GM12878 (cell line): ENCODE measurements at regions not wholly inside any gene's neighbourhood (a gene's known extent, or its start where the extent isn't known, plus 50 kb on each side); places are given as distances from the start of the nearest gene placed in this dataset.

Source experiments
- ATAC-seq: fragments of 200-7000 bp; cut with Tn5 transposase; 3 replicates; pipeline ENCODE4 v1.9.1; 2020; ENCODE audit warnings: mild to moderate bottlenecking, moderate library complexity
- BruUV-seq: library from RNA; stranded (reverse); fragments of 400-500 nt; replicated peaks from 2 replicates; lab custom pipeline; 2021; lab: Mats Ljungman, UMichigan
- CTCF ChIA-PET: fragments of 300-600 bp; sonication (Branson Sonifier 250); formaldehyde crosslinking; extraction: SDS; loops from one replicate; lab custom pipeline; 2021; ENCODE audit warnings: inconsistent platforms; lab: Yijun Ruan, JAX
- POLR2A ChIA-PET: fragments of 350-600 bp; formaldehyde crosslinking; extraction: SDS; loops from one replicate; lab custom pipeline; 2021; ENCODE audit warnings: inconsistent platforms; lab: Charles Lee
- RAD21 ChIA-PET: fragments of 300-600 bp; sonication (Branson Sonifier 250); formaldehyde crosslinking; loops from one replicate; lab custom pipeline; 2023; ENCODE audit warnings: antibody characterized with exemption; ENCODE audit not compliant: unreplicated experiment; lab: Charles Lee
- SMC1A ChIA-PET: fragments of 300-600 bp; sonication (Branson Sonifier 250); formaldehyde crosslinking; loops from one replicate; lab custom pipeline; 2023; ENCODE audit not compliant: unreplicated experiment, uncharacterized antibody; lab: Charles Lee
- DNase-seq: peaks from one replicate; pipeline ENCODE4 v3.0.0-alpha.2; 2011; ENCODE audit warnings: low read depth, low spot score
- FAIRE-seq: peaks from 3 replicates; lab custom pipeline; 2011; peaks lifted over from hg19 to GRCh38; lab: Jason Lieb, UNC
- H2AFZ ChIP-seq: 2 replicates; pipeline ENCODE4 v1.6.0; 2011; ENCODE audit warnings: low read depth, low read length, control low read depth; ENCODE audit not compliant: control insufficient read depth
- H3K27ac ChIP-seq: 2 replicates; pipeline ENCODE4 v1.5.1; 2011; ENCODE audit warnings: control low read depth; ENCODE audit not compliant: control insufficient read depth, insufficient read depth
- H3K27me3 ChIP-seq, 2 experiments: replicated peaks in 1 of 2; 2 replicates each; pipeline versions ENCODE4 v1.6.0 to v1.6.1; 2011; ENCODE audit warnings: low read length in 1 of 2; ENCODE audit not compliant: control insufficient read depth in 2 of 2, insufficient read depth in 2 of 2
- H3K36me3 ChIP-seq, 2 experiments: 2 replicates each; pipeline ENCODE4 v1.5.1; 2011; ENCODE audit warnings: low read length in 1 of 2; ENCODE audit not compliant: control insufficient read depth in 2 of 2, insufficient read depth in 2 of 2
- H3K4me1 ChIP-seq: 2 replicates; pipeline ENCODE4 v1.6.1; 2011; ENCODE audit warnings: mild to moderate bottlenecking, low read length, moderate library complexity, mixed read lengths; ENCODE audit not compliant: control insufficient read depth, insufficient read depth
- H3K4me2 ChIP-seq: 2 replicates; pipeline ENCODE4 v1.6.0; 2011; ENCODE audit warnings: control low read depth; ENCODE audit not compliant: control insufficient read depth, insufficient read depth
- H3K4me3 ChIP-seq: fragments of 200-600 bp; sonication (generic); 2 replicates; pipeline ENCODE4 v1.5.1; 2016
- H3K79me2 ChIP-seq: 2 replicates; pipeline ENCODE4 v1.6.0; 2011; ENCODE audit warnings: low read length; ENCODE audit not compliant: control insufficient read depth, insufficient read depth
- H3K9ac ChIP-seq: 2 replicates; pipeline ENCODE4 v1.8.0; 2011; ENCODE audit warnings: low read length, control low read depth, mixed read lengths; ENCODE audit not compliant: control insufficient read depth, insufficient read depth
- H3K9me3 ChIP-seq: replicated peaks from 3 replicates; pipeline ENCODE4 v1.5.1; 2011; ENCODE audit warnings: mild to moderate bottlenecking, low read length; ENCODE audit not compliant: control insufficient read depth, insufficient read depth
- H4K20me1 ChIP-seq: 2 replicates; pipeline ENCODE4 v1.6.0; 2011; ENCODE audit not compliant: control insufficient read depth, insufficient read depth
- ETV6 ChIP-seq, 2 experiments: fragments of 450-650 bp in 1 of 2; IDR thresholded peaks in 1 of 2; conservative IDR thresholded peaks in 1 of 2; 2 replicates each; pipeline ENCODE4 v1.6.1; 2014; ENCODE audit warnings: antibody characterized with exemption in 1 of 2, borderline replicate concordance in 1 of 2, low read depth in 1 of 2, mild to moderate bottlenecking in 1 of 2, moderate library complexity in 1 of 2
- FOXM1 ChIP-seq: IDR thresholded peaks from 2 replicates; pipeline ENCODE4 v1.6.1; 2012; ENCODE audit warnings: low read depth, mild to moderate bottlenecking, inconsistent platforms, low read length, moderate library complexity
- HCFC1 ChIP-seq: fragments of 150-350 bp; IDR thresholded peaks from 2 replicates; pipeline ENCODE4 v1.6.1; 2014; ENCODE audit warnings: low read length
- LARP7 ChIP-seq: fragments of 450-650 bp; IDR thresholded peaks from 2 replicates; pipeline ENCODE4 v1.6.1; 2017; ENCODE audit warnings: mild to moderate bottlenecking
- MEF2A ChIP-seq: IDR thresholded peaks from 2 replicates; pipeline ENCODE4 v1.6.1; 2011; ENCODE audit warnings: low read depth, mild to moderate bottlenecking, low read length, moderate library complexity; ENCODE audit not compliant: insufficient read depth
- NR2C1 ChIP-seq: fragments of 450-650 bp; IDR thresholded peaks from 2 replicates; pipeline ENCODE4 v1.6.1; 2017; ENCODE audit warnings: antibody characterized with exemption, mild to moderate bottlenecking, moderate library complexity
- POU2F2 ChIP-seq: IDR thresholded peaks from 3 replicates; pipeline ENCODE4 v1.6.1; 2011; ENCODE audit warnings: low read depth, mild to moderate bottlenecking, low read length, borderline replicate concordance
- RAD51 ChIP-seq: fragments of 450-650 bp; IDR thresholded peaks from 2 replicates; pipeline ENCODE4 v1.6.1; 2016; ENCODE audit warnings: moderate library complexity, mild to moderate bottlenecking, inconsistent platforms
- SIX5 ChIP-seq: IDR thresholded peaks from 2 replicates; pipeline ENCODE4 v1.6.1; 2011; ENCODE audit warnings: mild to moderate bottlenecking, low read depth, low read length, moderate library complexity; ENCODE audit not compliant: severe bottlenecking
- SREBF2 ChIP-seq: IDR thresholded peaks from 2 replicates; pipeline ENCODE4 v1.6.1; 2012; ENCODE audit warnings: mild to moderate bottlenecking, low read length
- TCF7 ChIP-seq: IDR thresholded peaks from 2 replicates; pipeline ENCODE4 v1.6.1; 2014; ENCODE audit warnings: antibody characterized with exemption, borderline replicate concordance
- ZNF207 ChIP-seq: fragments of 450-650 bp; IDR thresholded peaks from 2 replicates; pipeline ENCODE4 v1.6.1; 2014; ENCODE audit warnings: antibody characterized with exemption, mild to moderate bottlenecking, borderline replicate concordance
- WGBS: methylation state at CpG from one replicate; pipeline ENCODE4 v1.1.6; 2016; ENCODE audit warnings: low lambda C conversion rate; ENCODE audit not compliant: insufficient replicate concordance, insufficient coverage; ENCODE audit errors: missing lambda C conversion rate; 5-methylcytosine and 5-hydroxymethylcytosine counted together
- in situ Hi-C: fragments of 300-500 bp; cut with MboI; formaldehyde crosslinking; loops from 9 replicates; pipeline ENCODE4 v1.14.3; 2018; ENCODE audit warnings: mixed read lengths
- intact Hi-C: fragments of 100-400 bp; cut with micrococcal nuclease; formaldehyde crosslinking; loops from one replicate; pipeline ENCODE4 v1.14.2; 2022; ENCODE audit not compliant: unreplicated experiment
- TF ChIP-seq, protein P1 (sequence below): IDR thresholded peaks from 2 replicates; pipeline ENCODE4 v1.6.1; 2011; ENCODE audit warnings: borderline replicate concordance, low read depth, mild to moderate bottlenecking, moderate library complexity, mixed read lengths, low read length; ENCODE audit not compliant: insufficient read depth; ENCODE audit errors: extremely low read length

GRCh38 chr9:135178498-135178897, 91.0 kb downstream of the OLFM1 start:
- Histone ChIP-seq H3K27me3 (no peaks in the 10 kb centered on the region; a peak in 2 of 4 replicates), H3K9me3 (no peaks in the 10 kb centered on the region), H3K4me3 (no peak overlapping the region), H3K79me2 (no peaks in the 10 kb centered on the region), H2AFZ (no peak overlapping the region), H4K20me1 (no peaks in the 10 kb centered on the region), H3K27ac (no peak overlapping the region), H3K9ac (no peak overlapping the region), H3K4me1 (no peaks in the 10 kb centered on the region), H3K36me3 (no peaks in the 10 kb centered on the region), H3K4me2 (no peak overlapping the region)
- SMC1A ChIA-PET = no interaction called here
- TF ChIP-seq ZNF207 (no peak), SIX5 (no peak), MEF2A (no peak), TCF7 (no peak), SREBF2 (no peak), NR2C1 (no peak), ETV6 (conservative IDR thresholded peaks at IDR 0.05 in 1 of 2, IDR thresholded peaks at IDR 0.05 in 1 of 2; ENCODE audit: borderline replicate concordance in 1 of 2, low read depth in 1 of 2) (no peak), POU2F2 (no peak), HCFC1 (no peak), RAD51 (no peak), LARP7 (no peak), FOXM1 (no peak)
- TF ChIP-seq, protein P1, sequence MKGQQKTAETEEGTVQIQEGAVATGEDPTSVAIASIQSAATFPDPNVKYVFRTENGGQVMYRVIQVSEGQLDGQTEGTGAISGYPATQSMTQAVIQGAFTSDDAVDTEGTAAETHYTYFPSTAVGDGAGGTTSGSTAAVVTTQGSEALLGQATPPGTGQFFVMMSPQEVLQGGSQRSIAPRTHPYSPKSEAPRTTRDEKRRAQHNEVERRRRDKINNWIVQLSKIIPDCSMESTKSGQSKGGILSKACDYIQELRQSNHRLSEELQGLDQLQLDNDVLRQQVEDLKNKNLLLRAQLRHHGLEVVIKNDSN = no peak
- no peak for DNase-seq
- in situ Hi-C loops (no loop called here), intact Hi-C loops (no loop called here)
- POLR2A ChIA-PET = no interaction called here
- RAD21 ChIA-PET = no interaction called here
- no peak for ATAC-seq
- no peak for FAIRE-seq
- CTCF ChIA-PET = no interaction called here
- 25% methylated on average over 10 of the region's 10 CpGs for WGBS
- no TSS peak for BruUV-seq
